Transverse colon (tissue), 4 donors: ENCODE measurements at regions not wholly inside any gene's neighbourhood (a gene's known extent, or its start where the extent isn't known, plus 50 kb on each side); places are given as distances from the start of the nearest gene placed in this dataset.

ENCODE experiments used
- EP300 ChIP-seq: sonication (generic); formaldehyde crosslinking; IDR thresholded peaks from one replicate; pipeline ENCODE4 v1.6.1; 2017; ENCODE audit warnings: antibody characterized with exemption, low read depth
- POLR2A ChIP-seq: fragments of 450-650 bp; IDR thresholded peaks from one replicate; pipeline ENCODE4 v1.6.1; 2016; ENCODE audit warnings: antibody characterized with exemption, mild to moderate bottlenecking, moderate library complexity
- POLR2AphosphoS5 ChIP-seq, 3 donors: sonication (generic); formaldehyde crosslinking; IDR thresholded peaks; one replicate each; pipeline ENCODE4 v1.6.1; 2016; ENCODE audit warnings: antibody characterized with exemption in 3 of 3
- TF ChIP-seq, protein P1 (sequence below), 5 experiments: fragments of 200-600 bp in 3 of 5; fragments of 450-650 bp in 2 of 5; sonication (generic) in 3 of 5; IDR thresholded peaks; 1 replicate in 2 of 5; 2 replicates in 3 of 5; pipeline ENCODE4 v1.5.1; 2016 to 2017; ENCODE audit warnings: antibody characterized with exemption in 5 of 5, inconsistent platforms in 3 of 5, mild to moderate bottlenecking in 2 of 5, moderate library complexity in 1 of 5

DNA sequence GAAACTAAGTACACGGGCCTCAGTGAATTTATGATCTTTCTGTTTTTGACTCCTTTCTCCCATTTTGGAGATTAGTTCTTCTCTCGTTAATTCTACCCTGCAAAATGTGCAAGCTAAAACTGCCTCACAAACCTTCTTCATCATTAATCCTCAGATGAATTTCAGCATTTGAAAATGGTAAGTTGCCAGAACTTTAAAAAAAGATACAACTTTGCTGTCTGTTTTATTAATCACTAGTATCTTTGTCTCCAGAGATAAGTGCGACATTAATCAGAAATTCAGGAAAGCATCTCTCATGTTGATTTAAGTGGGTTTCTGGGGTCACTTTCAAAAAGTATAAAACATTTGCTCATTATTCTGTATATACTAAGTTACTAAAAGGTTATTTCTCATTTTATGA is 227.0 kb upstream of the RXFP2 start:
- TF ChIP-seq, protein P1, sequence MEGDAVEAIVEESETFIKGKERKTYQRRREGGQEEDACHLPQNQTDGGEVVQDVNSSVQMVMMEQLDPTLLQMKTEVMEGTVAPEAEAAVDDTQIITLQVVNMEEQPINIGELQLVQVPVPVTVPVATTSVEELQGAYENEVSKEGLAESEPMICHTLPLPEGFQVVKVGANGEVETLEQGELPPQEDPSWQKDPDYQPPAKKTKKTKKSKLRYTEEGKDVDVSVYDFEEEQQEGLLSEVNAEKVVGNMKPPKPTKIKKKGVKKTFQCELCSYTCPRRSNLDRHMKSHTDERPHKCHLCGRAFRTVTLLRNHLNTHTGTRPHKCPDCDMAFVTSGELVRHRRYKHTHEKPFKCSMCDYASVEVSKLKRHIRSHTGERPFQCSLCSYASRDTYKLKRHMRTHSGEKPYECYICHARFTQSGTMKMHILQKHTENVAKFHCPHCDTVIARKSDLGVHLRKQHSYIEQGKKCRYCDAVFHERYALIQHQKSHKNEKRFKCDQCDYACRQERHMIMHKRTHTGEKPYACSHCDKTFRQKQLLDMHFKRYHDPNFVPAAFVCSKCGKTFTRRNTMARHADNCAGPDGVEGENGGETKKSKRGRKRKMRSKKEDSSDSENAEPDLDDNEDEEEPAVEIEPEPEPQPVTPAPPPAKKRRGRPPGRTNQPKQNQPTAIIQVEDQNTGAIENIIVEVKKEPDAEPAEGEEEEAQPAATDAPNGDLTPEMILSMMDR (IDR thresholded peaks at IDR 0.05) = no peak
- TF ChIP-seq POLR2A = no peak
- TF ChIP-seq EP300 = no peak
- no peak for TF ChIP-seq POLR2AphosphoS5 (IDR thresholded peaks at IDR 0.05)
